ENCODE measurements at regions not wholly inside any gene's neighbourhood (a gene's known extent, or its start where the extent isn't known, plus 50 kb on each side); places are given as distances from the start of the nearest gene placed in this dataset.
"Not testable (repeated sequence)": the region's sequence is repeated elsewhere in the genome, so short reads cannot be mapped to it uniquely, and the experiment has no call there.

GRCh38 chr20:47982574-47983360 lies 197.5 kb upstream of the SULF2 start:
- no peak for DNase-seq (ENCODE audit: low spot score)

- DNase-seq (ENCODE audit: low spot score), result no peak
These were observed 195.9 kb upstream of the SULF2 start for GRCh38 chr20:47981222-47981621.

GRCh38 chr20:47980336-47981177 lies 195.3 kb upstream of the SULF2 start:
- DNase-seq (ENCODE audit: low spot score), result no peak

- not testable (repeated sequence) for DNase-seq (ENCODE audit: low spot score)
These were observed 194.2 kb upstream of the SULF2 start for GRCh38 chr20:47979361-47980095.

GRCh38 chr20:47978428-47979120 lies 193.3 kb upstream of the SULF2 start:
- DNase-seq (ENCODE audit: low spot score), result not testable (repeated sequence)

GRCh38 chr20:47977789-47978252 lies 192.5 kb upstream of the SULF2 start:
- not testable (repeated sequence) for DNase-seq (ENCODE audit: low spot score)

- not testable (repeated sequence) for DNase-seq (ENCODE audit: low spot score)
These were observed 191.9 kb upstream of the SULF2 start for GRCh38 chr20:47977017-47977788.

GRCh38 chr20:47974234-47974878 lies 189.1 kb upstream of the SULF2 start:
- no peak for DNase-seq (ENCODE audit: low spot score)

GRCh38 chr20:47973519-47974233 lies 188.4 kb upstream of the SULF2 start:
- no peak for DNase-seq (ENCODE audit: low spot score)

- DNase-seq (ENCODE audit: low spot score), result no peak
These were observed 187.6 kb upstream of the SULF2 start for GRCh38 chr20:47972916-47973309.

GRCh38 chr20:47972297-47972915 lies 187.1 kb upstream of the SULF2 start:
- DNase-seq (ENCODE audit: low spot score), result not testable (repeated sequence)

GRCh38 chr20:47971058-47971791 lies 185.9 kb upstream of the SULF2 start:
- DNase-seq (ENCODE audit: low spot score), result no peak

- DNase-seq (ENCODE audit: low spot score), result no peak
These were observed 185.1 kb upstream of the SULF2 start for GRCh38 chr20:47970282-47970903.

- DNase-seq (ENCODE audit: low spot score), result no peak
These were observed 184.1 kb upstream of the SULF2 start for GRCh38 chr20:47969426-47969825.

GRCh38 chr20:47968541-47969310 lies 183.4 kb upstream of the SULF2 start:
- no peak for DNase-seq (ENCODE audit: low spot score)

GRCh38 chr20:47964149-47964548 lies 178.9 kb upstream of the SULF2 start:
- DNase-seq (ENCODE audit: low spot score), result no peak

- DNase-seq (ENCODE audit: low spot score), result no peak
These were observed 177.7 kb upstream of the SULF2 start for GRCh38 chr20:47963022-47963421.
